ENCODE measurements at regions not wholly inside any gene's neighbourhood (a gene's known extent, or its start where the extent isn't known, plus 50 kb on each side); places are given as distances from the start of the nearest gene placed in this dataset.

DNA sequence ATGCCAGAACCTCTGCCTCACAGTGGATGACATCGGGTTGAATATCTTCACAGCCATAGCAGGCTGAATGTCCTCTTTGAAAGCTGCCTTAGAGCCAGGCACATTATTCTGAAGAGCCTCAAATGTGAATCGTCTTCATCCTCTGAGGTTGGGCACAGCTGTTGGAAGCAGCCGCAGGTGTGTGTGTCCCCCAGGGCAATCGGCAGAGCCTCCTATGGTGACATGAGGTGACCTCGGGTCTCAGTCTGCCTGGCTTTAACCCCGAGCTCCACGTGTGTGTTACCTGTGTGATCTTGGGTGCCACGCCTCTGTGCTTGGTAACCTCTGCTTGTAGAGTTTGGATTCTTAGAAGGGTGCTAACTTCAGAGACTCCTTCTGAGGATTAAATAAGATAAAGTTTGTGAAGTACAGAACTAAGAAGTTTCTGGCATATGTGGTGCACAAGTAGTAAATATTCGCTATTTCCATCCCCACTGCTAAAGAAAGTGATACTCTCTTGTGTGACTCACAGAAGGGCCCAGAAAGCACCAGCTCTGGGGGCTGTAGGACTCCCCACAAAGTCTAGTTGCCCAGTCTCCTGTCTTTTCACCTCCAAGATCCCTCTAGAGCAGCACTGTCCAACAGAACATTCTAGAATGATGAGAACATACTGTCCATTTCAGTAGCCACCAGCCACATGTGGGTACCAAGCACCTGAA lies 500.9 kb downstream of the NPHP4 start:
- 0 to 84% (median 68%) methylated on average over 1 to 8 of the region's 9 CpGs; no CpG with 5 or more reads in 1 of the 10 experiments for WGBS, 10 experiments
- in situ Hi-C loops (cut with MboI; ENCODE audit: low pct_unique_long_range_greater_than_20kb in 2 of 9, low sequenced_read_pairs in 9 of 9, unreplicated experiment in 9 of 9), result no loop called here
- Histone ChIP-seq H3K4me3 (no peak overlapping the region), H3K4me1 (replicated peaks in 1 of 2) (peaks cover 2 to 15% of the 10 kb centered on the region in 2 donors), H3K27ac (no peak overlapping the region)
- no peak for ATAC-seq (replicated peaks in 6 of 8)

GRCh38 chr1:5490635-5491034 lies 501.6 kb downstream of the NPHP4 start:
- Histone ChIP-seq H3K4me1 (replicated peaks in 1 of 2) (peaks cover 2 to 15% of the 10 kb centered on the region in 2 donors), H3K4me3 (no peak overlapping the region), H3K27ac (no peak overlapping the region)
- in situ Hi-C loops (cut with MboI; ENCODE audit: low pct_unique_long_range_greater_than_20kb in 2 of 9, low sequenced_read_pairs in 9 of 9, unreplicated experiment in 9 of 9), result no loop called here
- ATAC-seq (replicated peaks in 6 of 8), result peak in 4 of 8 experiments; percentile 26 to 30 (median 26)
- 4 to 64% (median 44%) methylated on average over 1 to 9 of the region's 12 CpGs; no CpG with 5 or more reads in 2 of the 10 experiments for WGBS, 10 experiments

DNA sequence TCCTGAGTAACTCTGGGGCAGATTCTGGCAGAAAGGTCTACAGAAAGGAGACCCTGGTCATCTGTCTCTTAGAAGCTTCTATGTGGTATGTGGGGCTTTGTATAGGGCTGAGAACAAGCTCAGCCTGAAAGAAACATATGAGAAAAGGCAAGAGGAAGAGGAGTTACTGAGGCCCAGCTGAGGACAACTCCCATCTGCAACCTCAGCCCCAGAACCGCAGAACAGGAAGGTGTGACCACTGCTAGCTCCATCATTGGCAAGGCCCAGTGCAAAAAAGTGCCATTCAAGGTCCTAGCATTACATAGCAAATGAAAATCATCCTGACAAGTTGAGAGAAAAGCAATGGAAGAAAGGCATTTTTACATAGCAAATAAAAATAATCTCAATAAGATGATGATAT lies 503.8 kb downstream of the NPHP4 start:
- in situ Hi-C loops (cut with MboI; ENCODE audit: low pct_unique_long_range_greater_than_20kb in 2 of 9, low sequenced_read_pairs in 9 of 9, unreplicated experiment in 9 of 9), result no loop called here
- no peak for ATAC-seq (replicated peaks in 6 of 8)
- WGBS, 10 experiments, result 0 to 80% (median 73%) methylated on average over 1 of the region's 1 CpG; no CpG with 5 or more reads in 6 of the 10 experiments
- Histone ChIP-seq H3K4me3 (no peak overlapping the region), H3K4me1 (replicated peaks in 1 of 2) (peaks cover 2 to 10% of the 10 kb centered on the region in 2 donors), H3K27ac (no peak overlapping the region)

GRCh38 chr1:5485968-5486696 lies 506.1 kb downstream of the NPHP4 start:
- WGBS, 10 experiments, result 66 to 100% (median 84%) methylated on average over 1 to 7 of the region's 7 CpGs; no CpG with 5 or more reads in 5 of the 10 experiments
- in situ Hi-C loops (cut with MboI; ENCODE audit: low pct_unique_long_range_greater_than_20kb in 2 of 9, low sequenced_read_pairs in 9 of 9, unreplicated experiment in 9 of 9), result no loop called here
- ATAC-seq (replicated peaks in 6 of 8), result no peak
- Histone ChIP-seq H3K4me3 (no peak overlapping the region), H3K4me1 (replicated peaks in 1 of 2) (no peaks in the 10 kb centered on the region), H3K27ac (no peak overlapping the region)

GRCh38 chr1:5485436-5485835 lies 506.8 kb downstream of the NPHP4 start:
- no peak for ATAC-seq (replicated peaks in 6 of 8)
- WGBS, 10 experiments, result 0 to 80% (median 40%) methylated on average over 1 to 2 of the region's 2 CpGs; no CpG with 5 or more reads in 4 of the 10 experiments
- in situ Hi-C loops (cut with MboI; ENCODE audit: low pct_unique_long_range_greater_than_20kb in 2 of 9, low sequenced_read_pairs in 9 of 9, unreplicated experiment in 9 of 9), result no loop called here

DNA sequence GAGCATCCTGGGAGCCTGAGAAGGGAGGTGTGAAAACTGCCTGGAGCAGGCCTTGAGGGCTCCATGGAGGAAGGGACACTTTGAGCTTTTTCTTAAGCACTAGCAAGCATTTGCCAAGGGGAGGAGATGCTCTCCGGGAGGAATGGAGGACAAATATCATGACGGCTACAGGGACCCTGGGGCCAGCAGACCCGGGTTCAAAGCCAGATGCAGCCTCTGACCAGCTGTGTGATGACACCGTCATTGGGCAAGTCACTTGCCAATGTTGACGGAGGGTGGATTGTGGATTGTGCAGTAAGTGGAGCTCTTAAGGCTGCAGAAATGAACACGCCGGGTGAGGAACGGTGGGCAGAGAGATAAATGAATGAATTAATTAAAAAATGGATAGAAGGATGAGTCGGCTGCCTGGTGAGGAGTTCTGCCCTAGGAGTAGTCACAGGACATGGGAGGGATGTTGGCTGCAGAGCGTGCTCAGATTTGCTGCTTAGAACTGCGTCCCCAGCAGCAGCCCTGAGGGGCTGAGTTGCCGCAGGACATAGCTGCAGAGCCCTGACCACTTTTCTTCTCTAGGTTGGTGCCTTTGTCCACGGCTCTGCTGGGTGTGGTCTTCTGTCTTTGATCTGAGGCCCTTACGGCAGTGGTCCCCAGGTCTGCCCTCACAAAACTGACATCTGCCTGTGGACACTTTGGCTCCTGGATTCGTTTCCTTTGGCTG lies 507.6 kb downstream of the NPHP4 start:
- H3K4me1 ChIP-seq (replicated peaks in 1 of 2), result no peaks in the 10 kb centered on the region
- no peak overlapping the region for H3K27ac ChIP-seq
- in situ Hi-C loops (cut with MboI; ENCODE audit: low pct_unique_long_range_greater_than_20kb in 2 of 9, low sequenced_read_pairs in 9 of 9, unreplicated experiment in 9 of 9), result no loop called here
- H3K4me3 ChIP-seq, result no peak overlapping the region
- WGBS, 10 experiments, result 22 to 80% (median 70%) methylated on average over 1 to 14 of the region's 15 CpGs; no CpG with 5 or more reads in 2 of the 10 experiments
- ATAC-seq (replicated peaks in 6 of 8), result no peak

More at GRCh38 chr1:5485436-5485835, 506.8 kb downstream of the NPHP4 start:
- Histone ChIP-seq H3K27ac (no peak overlapping the region), H3K4me3 (no peak overlapping the region), H3K4me1 (replicated peaks in 1 of 2) (no peaks in the 10 kb centered on the region)

- WGBS, 10 experiments, result 20 to 56% (median 37%) methylated on average over 2 to 10 of the region's 10 CpGs; no CpG with 5 or more reads in 4 of the 10 experiments
- ATAC-seq (replicated peaks in 6 of 8), result peak in 5 of 8 experiments; percentile 64 to 92 (median 89)
- Histone ChIP-seq H3K4me1 (replicated peaks in 1 of 2) (no peaks in the 10 kb centered on the region), H3K27ac (no peak overlapping the region), H3K4me3 (no peak overlapping the region)
- in situ Hi-C loops (cut with MboI; ENCODE audit: low pct_unique_long_range_greater_than_20kb in 2 of 9, low sequenced_read_pairs in 9 of 9, unreplicated experiment in 9 of 9), result no loop called here
Measured at GRCh38 chr1:5481889-5482288, 510.3 kb downstream of the NPHP4 start.

- no peaks in the 10 kb centered on the region for H3K4me1 ChIP-seq (replicated peaks in 1 of 2)
- no peak overlapping the region for H3K27ac ChIP-seq
- H3K4me3 ChIP-seq, result no peak overlapping the region
- in situ Hi-C loops (cut with MboI; ENCODE audit: low pct_unique_long_range_greater_than_20kb in 2 of 9, low sequenced_read_pairs in 9 of 9, unreplicated experiment in 9 of 9), result no loop called here
- no peak for ATAC-seq (replicated peaks in 6 of 8)
- WGBS, 10 experiments, result 20 to 100% (median 81%) methylated on average over 1 to 10 of the region's 10 CpGs; no CpG with 5 or more reads in 3 of the 10 experiments
Measured at GRCh38 chr1:5480906-5481305, 511.3 kb downstream of the NPHP4 start.

DNA sequence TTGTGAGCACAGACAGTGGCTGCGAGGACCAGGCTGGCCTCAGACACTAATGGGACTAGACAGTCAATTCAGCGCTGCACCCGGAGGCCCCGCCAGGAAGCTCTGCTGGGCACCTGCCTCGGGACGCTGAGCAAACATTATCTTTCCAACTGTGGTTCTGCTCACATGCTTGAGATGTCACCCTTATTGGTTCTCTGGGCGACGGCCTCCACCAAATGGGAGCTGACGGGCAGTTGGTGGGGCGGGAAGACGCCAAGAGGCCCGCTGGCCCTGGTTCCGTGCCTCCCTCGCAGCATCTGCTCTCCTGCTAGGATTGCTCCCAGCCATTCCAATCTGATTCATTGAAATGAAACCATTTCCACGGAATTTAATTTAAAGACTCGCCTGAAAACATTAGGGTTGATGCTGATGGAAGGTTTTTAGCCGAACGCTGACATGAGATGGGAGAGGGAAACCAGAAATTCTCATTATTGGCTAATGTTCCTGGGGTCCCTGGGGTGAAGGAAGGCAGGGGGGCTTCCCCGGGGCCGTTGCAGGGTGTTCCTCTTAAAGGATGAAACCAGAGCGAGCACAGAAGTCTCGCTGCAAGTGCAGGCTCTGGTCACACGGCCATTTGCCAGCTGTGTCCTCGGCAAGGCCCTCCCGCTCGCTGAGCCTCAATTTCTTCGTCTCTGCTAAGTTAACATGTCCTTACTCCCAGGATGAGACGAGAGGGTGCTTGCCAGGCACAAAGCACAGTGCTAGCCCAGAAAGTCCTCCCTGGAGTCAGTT lies 512.2 kb downstream of the NPHP4 start:
- in situ Hi-C loops (cut with MboI; ENCODE audit: low pct_unique_long_range_greater_than_20kb in 2 of 9, low sequenced_read_pairs in 9 of 9, unreplicated experiment in 9 of 9), result no loop called here
- H3K4me1 ChIP-seq (replicated peaks in 1 of 2), result peaks cover 0 to 7% of the 10 kb centered on the region in 2 donors
- no peak overlapping the region for H3K4me3 ChIP-seq
- no peak overlapping the region for H3K27ac ChIP-seq
- ATAC-seq (replicated peaks in 6 of 8), result no peak
- WGBS, 10 experiments, result 27 to 87% (median 76%) methylated on average over 6 to 27 of the region's 28 CpGs; no CpG with 5 or more reads in 4 of the 10 experiments

DNA sequence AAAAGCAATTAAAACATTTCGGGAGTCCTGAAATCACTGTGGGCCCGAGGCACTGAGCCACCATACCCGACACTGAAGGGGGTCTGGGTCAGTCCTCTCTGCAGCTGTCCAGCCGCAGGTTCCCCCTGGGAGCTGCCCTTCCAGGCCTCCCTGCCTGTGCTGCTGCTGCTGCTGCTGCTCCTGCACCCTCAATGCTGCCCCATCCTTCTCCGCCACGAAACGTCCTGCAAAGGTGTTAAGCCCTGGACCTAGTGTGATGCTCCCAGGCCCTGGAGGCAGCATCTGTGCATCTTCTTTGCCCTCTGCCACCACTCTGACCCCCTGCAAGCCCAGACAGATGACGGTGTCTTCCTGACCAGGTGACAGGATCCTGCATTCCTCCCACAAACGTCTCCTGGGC lies 513.3 kb downstream of the NPHP4 start:
- 4 to 80% (median 67%) methylated on average over 2 to 7 of the region's 9 CpGs; no CpG with 5 or more reads in 2 of the 10 experiments for WGBS, 10 experiments
- no peak overlapping the region for H3K4me3 ChIP-seq
- peaks cover 0 to 7% of the 10 kb centered on the region in 2 donors for H3K4me1 ChIP-seq (replicated peaks in 1 of 2)
- ATAC-seq (replicated peaks in 6 of 8), result no peak
- in situ Hi-C loops (cut with MboI; ENCODE audit: low pct_unique_long_range_greater_than_20kb in 2 of 9, low sequenced_read_pairs in 9 of 9, unreplicated experiment in 9 of 9), result no loop called here
- no peak overlapping the region for H3K27ac ChIP-seq

GRCh38 chr1:5478156-5478695 lies 514.0 kb downstream of the NPHP4 start:
- H3K27ac ChIP-seq, result no peak overlapping the region
- H3K4me3 ChIP-seq, result no peak overlapping the region
- in situ Hi-C loops (cut with MboI; ENCODE audit: low pct_unique_long_range_greater_than_20kb in 2 of 9, low sequenced_read_pairs in 9 of 9, unreplicated experiment in 9 of 9), result no loop called here
- no peak for ATAC-seq (replicated peaks in 6 of 8)
- WGBS, 10 experiments, result 0 to 90% (median 37%) methylated on average over 1 to 6 of the region's 6 CpGs; no CpG with 5 or more reads in 3 of the 10 experiments
- peaks cover 0 to 7% of the 10 kb centered on the region in 2 donors for H3K4me1 ChIP-seq (replicated peaks in 1 of 2)

- Histone ChIP-seq H3K4me3 (no peak overlapping the region), H3K27ac (no peak overlapping the region), H3K4me1 (replicated peaks in 1 of 2) (peaks cover 0 to 7% of the 10 kb centered on the region in 2 donors)
- WGBS, 10 experiments, result 20 to 82% (median 60%) methylated on average over 1 to 11 of the region's 11 CpGs; no CpG with 5 or more reads in 1 of the 10 experiments
- in situ Hi-C loops (cut with MboI; ENCODE audit: low pct_unique_long_range_greater_than_20kb in 2 of 9, low sequenced_read_pairs in 9 of 9, unreplicated experiment in 9 of 9), result no loop called here
- no peak for ATAC-seq (replicated peaks in 6 of 8)
Measured at GRCh38 chr1:5477716-5478115, 514.5 kb downstream of the NPHP4 start.
